Activated naive CD4-positive, alpha-beta T cell treated with anti-CD3 and anti-CD28 coated beads for 36 hours (primary cell): ENCODE measurements at regions not wholly inside any gene's neighbourhood (a gene's known extent, or its start where the extent isn't known, plus 50 kb on each side); places are given as distances from the start of the nearest gene placed in this dataset.

ENCODE experiments used
- CTCF ChIA-PET: fragments of 350-600 bp; sonication (Branson Sonifier 250); formaldehyde crosslinking; loops from one replicate; lab custom pipeline; 2021; ENCODE audit warnings: antibody characterized with exemption; lab: Charles Lee
- DNase-seq: peaks from one replicate; pipeline ENCODE4 v3.0.0-alpha.2; 2020
- H3K27ac Mint-ChIP-seq: one replicate; pipeline ENCODE4 v1.8.0; 2021; ENCODE audit warnings: mild to moderate bottlenecking, mixed read lengths
- H3K27me3 Mint-ChIP-seq: one replicate; pipeline ENCODE4 v1.8.0; 2021; ENCODE audit warnings: low read depth, mixed read lengths
- H3K36me3 Mint-ChIP-seq: one replicate; pipeline ENCODE4 v1.8.0; 2021; ENCODE audit warnings: low read depth, mixed read lengths
- H3K4me1 Mint-ChIP-seq: one replicate; pipeline ENCODE4 v1.8.0; 2021; ENCODE audit warnings: low read depth, mixed read lengths
- H3K4me3 Mint-ChIP-seq: one replicate; pipeline ENCODE4 v1.8.0; 2021; ENCODE audit warnings: mild to moderate bottlenecking, moderate library complexity, mixed read lengths
- H3K9me3 Mint-ChIP-seq: one replicate; pipeline ENCODE4 v1.8.0; 2021; ENCODE audit warnings: mixed read lengths
- intact Hi-C: fragments of 100-400 bp; cut with micrococcal nuclease; formaldehyde crosslinking; loops from one replicate; pipeline ENCODE4 v1.15.1; 2023

GRCh38 chrX:40174001-40174853 lies 76.5 kb upstream of the BCOR start:
- Mint-ChIP-seq H3K27me3 (no peaks in the 10 kb centered on the region), H3K4me3 (peak overlapping the region; percentile 91), H3K27ac (peak overlapping the region; percentile 99), H3K9me3 (no peaks in the 10 kb centered on the region), H3K4me1 (peaks cover 24% of the 10 kb centered on the region), H3K36me3 (peaks cover 5% of the 10 kb centered on the region)
- intact Hi-C loops: loop anchor here (1.0 to 10.0 kb wide), 10 partner anchors 35 to 1367 kb away; partner anchors contain the start of genes BCOR, DDX3X, MED14 and USP9X
- peak; percentile 78 for DNase-seq
- CTCF ChIA-PET: interaction anchor here (0.6 kb wide), 1 partner anchor 15 kb away, joined by 3 read pairs; no protein-coding TSS in a partner anchor

DNA sequence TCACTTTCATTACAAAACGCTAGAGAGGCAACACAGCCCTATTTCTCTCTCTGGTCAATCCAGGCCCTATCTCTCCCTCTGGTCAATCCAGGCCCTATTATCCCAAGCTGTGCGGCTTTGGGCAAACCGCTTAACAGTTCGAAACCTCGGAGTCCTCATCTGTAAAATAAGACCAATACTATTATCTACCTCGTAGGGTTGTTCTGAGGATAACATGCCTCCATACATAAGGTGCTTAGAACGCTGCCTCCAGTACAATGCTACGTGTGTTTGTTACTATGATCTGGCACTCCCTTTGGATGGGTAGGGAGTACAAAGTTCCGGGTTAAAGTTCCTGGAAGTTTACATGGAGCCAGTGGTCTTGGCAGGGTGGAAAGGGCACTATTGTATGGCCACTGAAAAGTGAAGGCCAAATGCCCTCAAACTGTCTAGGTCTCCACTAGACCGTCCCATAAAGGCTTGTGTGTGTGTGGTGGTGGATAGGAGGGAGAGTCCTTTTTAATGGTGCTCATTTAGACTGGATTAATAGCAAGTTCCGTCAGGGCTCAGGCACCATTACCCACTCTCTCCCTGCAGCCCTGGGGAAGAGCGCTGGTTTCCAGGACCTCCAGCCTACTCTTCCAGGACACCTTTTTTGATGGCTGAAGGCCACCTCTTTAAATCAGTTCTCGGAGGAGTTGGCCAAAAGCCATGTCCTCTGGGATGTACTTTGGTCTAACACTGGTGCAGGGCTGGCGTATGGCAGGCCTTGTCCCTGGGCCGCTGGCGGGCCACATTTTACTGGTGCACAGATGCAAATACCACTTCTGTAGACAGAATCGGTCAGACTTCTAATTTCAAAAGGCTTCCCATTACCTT lies 75.6 kb upstream of the BCOR start:
- no peaks in the 10 kb centered on the region for H3K9me3 Mint-ChIP-seq
- peak; percentile 6 for DNase-seq

GRCh38 chrX:40172401-40173142 lies 74.8 kb upstream of the BCOR start:
- Mint-ChIP-seq H3K4me3 (peak overlapping the region; percentile 91), H3K27ac (peak overlapping the region; percentile 99), H3K9me3 (no peaks in the 10 kb centered on the region), H3K27me3 (no peaks in the 10 kb centered on the region), H3K4me1 (peaks cover 31% of the 10 kb centered on the region), H3K36me3 (peaks cover 5% of the 10 kb centered on the region)
- intact Hi-C loops: loop anchor here (1.0 to 10.0 kb wide), 5 partner anchors 298 to 1365 kb away; partner anchors contain the start of genes DDX3X, MED14 and USP9X
- CTCF ChIA-PET: no interaction called here
- DNase-seq: peak; percentile 38

More for the DNA sequence above, 75.6 kb upstream of the BCOR start:
- intact Hi-C loops: loop anchor here (1.0 to 10.0 kb wide), 5 partner anchors 299 to 1366 kb away; partner anchors contain the start of genes DDX3X, MED14 and USP9X
- CTCF ChIA-PET: no interaction called here
- Mint-ChIP-seq H3K27me3 (no peaks in the 10 kb centered on the region), H3K4me1 (peaks cover 26% of the 10 kb centered on the region), H3K27ac (peak overlapping the region; percentile 99), H3K36me3 (peaks cover 5% of the 10 kb centered on the region), H3K4me3 (peak overlapping the region; percentile 91)

DNA sequence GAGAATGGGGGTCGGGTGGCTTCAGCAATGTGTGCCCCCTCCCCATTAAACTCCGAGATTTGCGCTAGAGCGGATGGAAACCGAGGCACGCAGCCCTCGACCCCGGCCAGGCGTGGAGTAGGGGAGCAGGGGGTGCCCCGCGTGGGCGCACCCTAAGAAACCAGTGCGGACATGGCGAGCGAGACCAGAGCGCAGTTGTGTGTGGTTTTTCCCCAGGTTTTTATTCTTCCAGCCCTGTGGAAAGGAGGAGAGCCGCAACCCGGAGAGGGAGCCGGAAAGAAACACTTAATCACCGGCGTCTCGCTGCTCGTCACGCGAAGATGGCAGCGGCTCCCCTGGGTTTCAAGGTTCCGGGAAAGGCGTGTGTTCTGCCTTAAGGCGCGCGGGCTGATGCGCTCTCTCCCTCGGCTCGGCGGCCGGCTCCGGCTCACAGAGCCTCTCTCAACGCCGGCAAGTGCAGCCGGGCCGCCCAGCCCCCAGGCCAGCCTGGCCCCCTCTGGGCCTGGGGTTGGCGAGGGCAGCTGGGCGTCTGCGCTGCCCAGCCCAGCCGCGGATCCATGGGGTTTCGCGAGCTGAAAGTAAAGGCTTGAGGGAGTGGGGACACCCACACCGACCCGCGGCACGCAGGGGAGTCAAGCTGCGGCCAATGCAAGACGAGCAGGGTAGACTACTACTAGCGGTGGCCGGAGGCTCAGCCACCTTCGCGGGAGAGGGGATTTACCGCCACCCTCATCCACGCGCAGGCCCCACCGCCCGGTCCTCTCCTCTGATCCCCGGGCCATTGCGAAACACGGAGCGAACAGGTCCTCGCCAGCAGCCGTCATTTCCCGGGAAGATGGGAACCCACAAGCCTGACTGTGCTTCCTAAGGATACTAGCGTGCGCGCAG lies 74.0 kb upstream of the BCOR start:
- CTCF ChIA-PET: interaction anchor here (0.7 kb wide), 1 partner anchor 88 kb away, joined by 3 read pairs; no protein-coding TSS in a partner anchor
- no peaks in the 10 kb centered on the region for H3K27me3 Mint-ChIP-seq
- intact Hi-C loops: loop anchor here (2.0 to 10.0 kb wide), 5 partner anchors 159 to 1364 kb away; partner anchors contain the start of genes DDX3X, MED14 and USP9X
- peaks cover 34% of the 10 kb centered on the region for H3K4me1 Mint-ChIP-seq
- peak overlapping the region; percentile 91 for H3K4me3 Mint-ChIP-seq
- peak overlapping the region; percentile 99 for H3K27ac Mint-ChIP-seq
- DNase-seq: peak; percentile 47
- H3K36me3 Mint-ChIP-seq: peaks cover 5% of the 10 kb centered on the region
- no peaks in the 10 kb centered on the region for H3K9me3 Mint-ChIP-seq

DNA sequence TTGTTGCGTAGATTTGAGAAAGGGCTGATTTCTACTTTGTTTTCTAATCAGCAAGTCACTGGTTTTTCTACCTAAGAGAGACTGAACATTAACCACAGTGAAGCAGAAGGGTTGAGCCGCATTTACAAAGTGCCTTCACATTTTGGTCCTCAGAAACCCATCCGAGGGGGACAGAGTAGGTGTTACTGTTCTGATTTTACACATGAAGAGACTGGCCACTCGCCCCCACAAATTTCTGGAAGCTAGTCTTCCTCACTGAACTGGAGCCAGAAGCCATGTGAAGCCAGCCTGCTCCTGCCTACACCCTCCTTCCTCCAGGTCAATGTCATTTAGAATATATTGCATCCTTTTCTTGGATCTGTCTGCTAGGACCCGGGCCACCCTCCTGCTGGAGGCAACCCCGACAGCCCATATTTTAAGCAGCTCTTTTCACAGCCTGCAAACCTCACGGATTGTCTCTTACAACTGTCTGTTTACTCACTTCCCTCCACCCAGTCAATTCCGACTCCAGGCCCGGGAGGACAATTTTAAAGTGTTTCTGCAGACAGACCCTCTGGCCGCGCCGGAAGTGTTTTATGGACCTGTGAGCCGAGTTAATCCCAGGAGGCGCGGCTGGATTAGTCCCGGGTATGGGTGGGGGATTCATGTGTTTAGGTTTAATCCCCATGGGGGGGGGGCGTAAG lies 73.2 kb upstream of the BCOR start:
- peak overlapping the region; percentile 99 for H3K27ac Mint-ChIP-seq
- DNase-seq: peak; percentile 48
- peaks cover 5% of the 10 kb centered on the region for H3K36me3 Mint-ChIP-seq
- CTCF ChIA-PET: interaction anchor here (0.7 kb wide), 1 partner anchor 89 kb away, joined by 3 read pairs; no protein-coding TSS in a partner anchor
- H3K4me1 Mint-ChIP-seq: peaks cover 42% of the 10 kb centered on the region
- intact Hi-C loops: loop anchor here (1.0 to 10.0 kb wide), 6 partner anchors 96 to 1364 kb away; partner anchors contain the start of genes DDX3X, MED14 and USP9X
- H3K27me3 Mint-ChIP-seq: no peaks in the 10 kb centered on the region
- H3K4me3 Mint-ChIP-seq: peak overlapping the region; percentile 91
- H3K9me3 Mint-ChIP-seq: no peaks in the 10 kb centered on the region

DNA sequence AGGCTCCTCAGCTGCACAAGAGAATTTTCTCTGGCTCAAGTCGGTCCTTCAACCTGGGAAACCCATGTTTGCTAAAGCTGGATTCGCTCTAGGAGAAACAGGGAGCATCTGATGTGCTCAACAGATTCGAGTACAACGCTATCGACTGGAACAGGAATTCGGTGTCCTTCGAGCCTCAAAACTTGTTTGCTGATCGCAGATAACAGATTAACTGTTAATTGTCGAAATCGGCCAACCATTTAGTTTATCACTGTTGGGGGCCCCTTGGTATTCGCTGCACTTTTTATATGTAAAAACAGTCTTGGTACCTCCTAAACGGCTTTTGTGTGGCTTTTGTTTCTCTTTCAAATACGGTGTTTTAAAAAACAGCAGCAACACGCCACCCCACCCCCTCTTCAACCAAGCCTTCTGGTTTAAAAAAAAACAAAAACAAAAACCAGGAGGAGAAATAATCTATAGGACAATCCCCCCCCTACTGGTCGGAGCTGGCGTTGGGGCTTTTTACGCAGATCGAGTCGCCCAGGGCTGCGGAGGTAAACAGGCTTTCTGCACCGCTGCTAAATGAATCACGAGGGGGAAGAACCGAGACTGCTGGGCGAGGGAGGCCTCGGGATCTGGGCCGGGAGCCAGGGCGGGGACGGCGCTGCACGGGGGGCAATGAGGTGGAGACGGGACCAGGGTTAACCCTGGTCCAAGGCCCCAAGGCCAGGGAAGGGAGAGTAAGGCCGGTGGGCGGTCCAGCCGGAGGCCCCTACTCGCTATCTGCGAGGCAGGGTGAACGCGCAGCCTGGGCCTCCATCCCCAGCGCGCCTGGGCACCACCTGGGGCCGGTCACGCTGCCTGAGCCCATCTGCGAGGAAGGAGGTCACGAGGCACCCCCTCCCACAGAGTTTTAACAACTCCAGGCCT lies 71.7 kb upstream of the BCOR start:
- peak; percentile 92 for DNase-seq
- H3K27me3 Mint-ChIP-seq: no peaks in the 10 kb centered on the region
- CTCF ChIA-PET: interaction anchor here (0.7 to 2.1 kb wide), 2 partner anchors 353 kb away, joined by 3 to 7 read pairs; no protein-coding TSS in a partner anchor
- peaks cover 42% of the 10 kb centered on the region for H3K4me1 Mint-ChIP-seq
- intact Hi-C loops: loop anchor here (1.0 to 10.0 kb wide), 11 partner anchors 16 to 1362 kb away; partner anchors contain the start of genes DDX3X, MED14 and USP9X
- H3K27ac Mint-ChIP-seq: peak overlapping the region; percentile 99
- H3K4me3 Mint-ChIP-seq: peak overlapping the region; percentile 91
- peaks cover 10% of the 10 kb centered on the region for H3K36me3 Mint-ChIP-seq
- no peaks in the 10 kb centered on the region for H3K9me3 Mint-ChIP-seq

DNA sequence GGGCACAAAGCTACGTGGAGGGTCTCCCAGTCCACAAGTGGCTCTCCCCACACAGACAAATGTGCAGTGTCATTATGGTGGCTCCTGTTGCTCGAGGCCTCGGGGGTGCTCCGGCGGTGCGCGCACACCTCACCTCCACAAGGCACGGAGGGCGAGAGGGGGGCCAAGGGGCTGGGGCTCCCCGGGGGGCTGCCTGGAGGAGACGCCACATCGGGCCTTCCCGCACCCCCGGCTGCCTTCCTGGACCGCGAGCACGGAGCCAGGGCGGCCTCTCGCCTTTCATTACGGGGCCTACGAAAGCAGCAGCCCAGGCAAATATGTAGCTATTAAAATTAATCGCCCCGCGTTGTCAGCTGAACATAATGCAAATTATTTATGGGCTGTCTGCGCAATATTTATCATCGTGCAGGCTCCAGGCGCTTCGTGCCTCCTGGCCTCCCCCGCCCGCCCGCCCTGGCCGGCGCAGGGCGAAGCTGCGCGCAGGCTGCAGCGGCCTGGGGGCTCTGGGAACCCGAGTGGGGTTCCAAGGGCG lies 70.8 kb upstream of the BCOR start:
- no peak for DNase-seq
- Mint-ChIP-seq H3K9me3 (no peaks in the 10 kb centered on the region), H3K27me3 (no peaks in the 10 kb centered on the region), H3K4me3 (peak overlapping the region; percentile 76), H3K36me3 (peaks cover 8% of the 10 kb centered on the region), H3K4me1 (peaks cover 40% of the 10 kb centered on the region), H3K27ac (peak overlapping the region; percentile 88)
- CTCF ChIA-PET: interaction anchor here (1.0 to 2.1 kb wide), 4 partner anchors 11 to 352 kb away, joined by 3 to 7 read pairs (median 4); no protein-coding TSS in a partner anchor
- intact Hi-C loops: loop anchor here (1.0 to 10.0 kb wide), 5 partner anchors 15 to 904 kb away; no protein-coding TSS in a partner anchor

GRCh38 chrX:40167850-40168479 lies 70.2 kb upstream of the BCOR start:
- H3K36me3 Mint-ChIP-seq: peaks cover 7% of the 10 kb centered on the region
- peaks cover 35% of the 10 kb centered on the region for H3K4me1 Mint-ChIP-seq
- intact Hi-C loops: loop anchor here (5.0 to 10.0 kb wide), 2 partner anchors 436 to 903 kb away; no protein-coding TSS in a partner anchor
- peak overlapping the region; percentile 88 for H3K27ac Mint-ChIP-seq
- DNase-seq: peak; percentile 54
- H3K4me3 Mint-ChIP-seq: peak overlapping the region; percentile 76
- CTCF ChIA-PET: interaction anchor here (1.0 to 2.1 kb wide), 4 partner anchors 11 to 351 kb away, joined by 3 to 7 read pairs (median 4); no protein-coding TSS in a partner anchor
- H3K9me3 Mint-ChIP-seq: no peaks in the 10 kb centered on the region
- H3K27me3 Mint-ChIP-seq: no peaks in the 10 kb centered on the region
